GM18861 (cell line): ENCODE measurements at regions not wholly inside any gene's neighbourhood (a gene's known extent, or its start where the extent isn't known, plus 50 kb on each side); places are given as distances from the start of the nearest gene placed in this dataset.

Experiments used
- ATAC-seq: cut with Tn5 transposase; IDR thresholded peaks from one replicate; pipeline ENCODE4 v1.9.1; 2021; ENCODE audit not compliant: unreplicated experiment

- no peak for ATAC-seq
These were observed 174.3 kb upstream of the SERPINE2 start for GRCh38 chr2:224213396-224213795.

- ATAC-seq = no peak
These were observed 172.7 kb upstream of the SERPINE2 start for GRCh38 chr2:224211791-224212190.

- ATAC-seq = no peak
These were observed 172.0 kb upstream of the SERPINE2 start for GRCh38 chr2:224211181-224211480.

GRCh38 chr2:224210286-224211180 is 171.4 kb upstream of the SERPINE2 start:
- no peak for ATAC-seq

GRCh38 chr2:224209555-224210285 is 170.6 kb upstream of the SERPINE2 start:
- ATAC-seq = no peak

- ATAC-seq = no peak
These were observed 169.4 kb upstream of the SERPINE2 start for GRCh38 chr2:224208443-224208842.

- ATAC-seq = no peak
These were observed 168.9 kb upstream of the SERPINE2 start for GRCh38 chr2:224208007-224208406.

GRCh38 chr2:224206816-224207215 is 167.7 kb upstream of the SERPINE2 start:
- ATAC-seq = no peak

- ATAC-seq = no peak
These were observed 163.3 kb upstream of the SERPINE2 start for GRCh38 chr2:224202281-224202865.

- ATAC-seq = no peak
These were observed 159.3 kb upstream of the SERPINE2 start for GRCh38 chr2:224198436-224198835.

- ATAC-seq = no peak
These were observed 157.7 kb upstream of the SERPINE2 start for GRCh38 chr2:224196810-224197209.

GRCh38 chr2:224195925-224196571 is 157.0 kb upstream of the SERPINE2 start:
- ATAC-seq = no peak

- ATAC-seq = no peak
These were observed 155.1 kb upstream of the SERPINE2 start for GRCh38 chr2:224194161-224194560.

- ATAC-seq = no peak
These were observed 152.4 kb upstream of the SERPINE2 start for GRCh38 chr2:224191465-224191864.

GRCh38 chr2:224190936-224191270 is 151.8 kb upstream of the SERPINE2 start:
- no peak for ATAC-seq

GRCh38 chr2:224190234-224190935 is 151.3 kb upstream of the SERPINE2 start:
- ATAC-seq = no peak

GRCh38 chr2:224187220-224187619 is 148.1 kb upstream of the SERPINE2 start:
- no peak for ATAC-seq

- no peak for ATAC-seq
These were observed 146.0 kb upstream of the SERPINE2 start for GRCh38 chr2:224185023-224185601.

- ATAC-seq = no peak
These were observed 144.0 kb upstream of the SERPINE2 start for GRCh38 chr2:224183086-224183485.

GRCh38 chr2:224182498-224182897 is 143.4 kb upstream of the SERPINE2 start:
- no peak for ATAC-seq
